ENCODE measurements at regions not wholly inside any gene's neighbourhood (a gene's known extent, or its start where the extent isn't known, plus 50 kb on each side); places are given as distances from the start of the nearest gene placed in this dataset.

DNA sequence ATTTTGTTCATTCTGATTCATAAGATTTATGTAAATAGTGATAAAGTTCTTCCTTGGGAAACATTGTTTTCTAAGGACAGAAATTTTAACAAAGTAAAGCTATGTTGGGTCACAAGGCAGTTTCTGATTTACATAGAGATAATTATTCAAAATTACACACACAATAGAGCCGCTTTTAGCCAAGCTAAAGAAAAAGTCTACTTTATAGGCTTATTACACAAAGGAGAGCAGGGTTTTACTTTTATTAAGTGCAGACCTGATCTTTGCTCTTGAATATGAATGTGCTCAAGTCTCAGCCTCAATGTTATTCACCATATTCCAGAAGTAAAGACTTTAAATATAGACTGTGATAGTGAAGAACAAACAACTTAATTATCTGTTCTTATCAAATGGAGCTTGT lies 787.8 kb upstream of the LINC00305 start:
- TF ChIP-seq, protein P1, sequence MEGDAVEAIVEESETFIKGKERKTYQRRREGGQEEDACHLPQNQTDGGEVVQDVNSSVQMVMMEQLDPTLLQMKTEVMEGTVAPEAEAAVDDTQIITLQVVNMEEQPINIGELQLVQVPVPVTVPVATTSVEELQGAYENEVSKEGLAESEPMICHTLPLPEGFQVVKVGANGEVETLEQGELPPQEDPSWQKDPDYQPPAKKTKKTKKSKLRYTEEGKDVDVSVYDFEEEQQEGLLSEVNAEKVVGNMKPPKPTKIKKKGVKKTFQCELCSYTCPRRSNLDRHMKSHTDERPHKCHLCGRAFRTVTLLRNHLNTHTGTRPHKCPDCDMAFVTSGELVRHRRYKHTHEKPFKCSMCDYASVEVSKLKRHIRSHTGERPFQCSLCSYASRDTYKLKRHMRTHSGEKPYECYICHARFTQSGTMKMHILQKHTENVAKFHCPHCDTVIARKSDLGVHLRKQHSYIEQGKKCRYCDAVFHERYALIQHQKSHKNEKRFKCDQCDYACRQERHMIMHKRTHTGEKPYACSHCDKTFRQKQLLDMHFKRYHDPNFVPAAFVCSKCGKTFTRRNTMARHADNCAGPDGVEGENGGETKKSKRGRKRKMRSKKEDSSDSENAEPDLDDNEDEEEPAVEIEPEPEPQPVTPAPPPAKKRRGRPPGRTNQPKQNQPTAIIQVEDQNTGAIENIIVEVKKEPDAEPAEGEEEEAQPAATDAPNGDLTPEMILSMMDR (IDR thresholded peaks at IDR 0.05), result no peak
- TF ChIP-seq POLR2A (IDR thresholded peaks at IDR 0.05), result no peak
- TF ChIP-seq EP300 (IDR thresholded peaks at IDR 0.05), result no peak
